ENCODE measurements at regions not wholly inside any gene's neighbourhood (a gene's known extent, or its start where the extent isn't known, plus 50 kb on each side); places are given as distances from the start of the nearest gene placed in this dataset.

DNA sequence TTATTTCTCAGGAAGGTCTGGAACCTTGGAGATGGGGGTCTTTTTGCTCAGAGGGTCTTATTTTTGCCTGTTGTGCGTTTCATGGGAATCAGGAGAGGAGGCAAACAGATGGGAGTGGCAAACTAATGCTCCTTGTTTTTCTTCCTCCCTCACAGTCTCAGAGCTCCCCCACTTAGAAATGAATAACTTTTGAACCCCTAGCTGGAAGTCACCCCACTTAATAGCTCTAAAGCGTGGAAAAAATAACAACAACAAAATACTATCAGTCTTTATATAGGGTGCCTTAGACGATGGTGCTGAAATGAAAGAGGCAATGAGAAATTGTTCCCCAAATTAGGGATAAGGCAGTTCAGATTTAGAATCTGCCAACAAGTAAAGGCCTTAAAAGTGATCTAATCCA is 76.8 kb upstream of the BDNF start:
- TF ChIP-seq, protein P1, sequence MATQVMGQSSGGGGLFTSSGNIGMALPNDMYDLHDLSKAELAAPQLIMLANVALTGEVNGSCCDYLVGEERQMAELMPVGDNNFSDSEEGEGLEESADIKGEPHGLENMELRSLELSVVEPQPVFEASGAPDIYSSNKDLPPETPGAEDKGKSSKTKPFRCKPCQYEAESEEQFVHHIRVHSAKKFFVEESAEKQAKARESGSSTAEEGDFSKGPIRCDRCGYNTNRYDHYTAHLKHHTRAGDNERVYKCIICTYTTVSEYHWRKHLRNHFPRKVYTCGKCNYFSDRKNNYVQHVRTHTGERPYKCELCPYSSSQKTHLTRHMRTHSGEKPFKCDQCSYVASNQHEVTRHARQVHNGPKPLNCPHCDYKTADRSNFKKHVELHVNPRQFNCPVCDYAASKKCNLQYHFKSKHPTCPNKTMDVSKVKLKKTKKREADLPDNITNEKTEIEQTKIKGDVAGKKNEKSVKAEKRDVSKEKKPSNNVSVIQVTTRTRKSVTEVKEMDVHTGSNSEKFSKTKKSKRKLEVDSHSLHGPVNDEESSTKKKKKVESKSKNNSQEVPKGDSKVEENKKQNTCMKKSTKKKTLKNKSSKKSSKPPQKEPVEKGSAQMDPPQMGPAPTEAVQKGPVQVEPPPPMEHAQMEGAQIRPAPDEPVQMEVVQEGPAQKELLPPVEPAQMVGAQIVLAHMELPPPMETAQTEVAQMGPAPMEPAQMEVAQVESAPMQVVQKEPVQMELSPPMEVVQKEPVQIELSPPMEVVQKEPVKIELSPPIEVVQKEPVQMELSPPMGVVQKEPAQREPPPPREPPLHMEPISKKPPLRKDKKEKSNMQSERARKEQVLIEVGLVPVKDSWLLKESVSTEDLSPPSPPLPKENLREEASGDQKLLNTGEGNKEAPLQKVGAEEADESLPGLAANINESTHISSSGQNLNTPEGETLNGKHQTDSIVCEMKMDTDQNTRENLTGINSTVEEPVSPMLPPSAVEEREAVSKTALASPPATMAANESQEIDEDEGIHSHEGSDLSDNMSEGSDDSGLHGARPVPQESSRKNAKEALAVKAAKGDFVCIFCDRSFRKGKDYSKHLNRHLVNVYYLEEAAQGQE (IDR thresholded peaks at IDR 0.05; ENCODE audit: insufficient read depth in 1 of 2, low read depth in 2 of 2, low read length in 1 of 2) = no peak
- TF ChIP-seq CTCF (IDR thresholded peaks at IDR 0.05) = no peak
- no peak for TF ChIP-seq TCF7L2 (IDR thresholded peaks at IDR 0.05; ENCODE audit: low read depth, low read length)
- TF ChIP-seq SIN3A (IDR thresholded peaks at IDR 0.05; ENCODE audit: borderline replicate concordance, insufficient read depth, low read depth, low read length) = no peak
